ENCODE measurements at regions not wholly inside any gene's neighbourhood (a gene's known extent, or its start where the extent isn't known, plus 50 kb on each side); places are given as distances from the start of the nearest gene placed in this dataset.

GRCh38 chr13:76643596-76643995 is 242.6 kb downstream of the KCTD12 start:
- Histone ChIP-seq H3K27me3 (ENCODE audit: control insufficient read depth, insufficient read depth, low read length) (no peaks in the 10 kb centered on the region), H3K27ac (ENCODE audit: low read length) (no peak overlapping the region), H3K4me1 (ENCODE audit: control insufficient read depth, insufficient read depth, low read length) (no peaks in the 10 kb centered on the region), H3K4me3 (ENCODE audit: low read depth in 2 of 2, low read length in 2 of 2) (no peak overlapping the region), H3K9me3 (ENCODE audit: control insufficient read depth, insufficient read depth, low read depth, low read length) (no peaks in the 10 kb centered on the region), H3K36me3 (ENCODE audit: control insufficient read depth, insufficient read depth, low read length) (no peaks in the 10 kb centered on the region)
- POLR2A ChIA-PET, result no interaction called here
- BruUV-seq (replicated peaks), result no TSS peak
- in situ Hi-C loops (cut with HindIII; ENCODE audit: low pct_unique_long_range_greater_than_20kb, low sequenced_read_pairs), result no loop called here
- TF ChIP-seq REST (IDR thresholded peaks at IDR 0.05; ENCODE audit: insufficient read depth in 1 of 2, low read depth in 2 of 2, low read length in 1 of 2), result no peak
- no peak for TF ChIP-seq CTCF (IDR thresholded peaks at IDR 0.05)
- no peak for TF ChIP-seq TCF7L2 (IDR thresholded peaks at IDR 0.05; ENCODE audit: low read depth, low read length)
- intact Hi-C loops (cut with micrococcal nuclease; ENCODE audit: unreplicated experiment), result no loop called here
- no peak for ATAC-seq
- no peak for DNase-seq (ENCODE audit: low read depth, low spot score)
- CTCF ChIA-PET, result no interaction called here

DNA sequence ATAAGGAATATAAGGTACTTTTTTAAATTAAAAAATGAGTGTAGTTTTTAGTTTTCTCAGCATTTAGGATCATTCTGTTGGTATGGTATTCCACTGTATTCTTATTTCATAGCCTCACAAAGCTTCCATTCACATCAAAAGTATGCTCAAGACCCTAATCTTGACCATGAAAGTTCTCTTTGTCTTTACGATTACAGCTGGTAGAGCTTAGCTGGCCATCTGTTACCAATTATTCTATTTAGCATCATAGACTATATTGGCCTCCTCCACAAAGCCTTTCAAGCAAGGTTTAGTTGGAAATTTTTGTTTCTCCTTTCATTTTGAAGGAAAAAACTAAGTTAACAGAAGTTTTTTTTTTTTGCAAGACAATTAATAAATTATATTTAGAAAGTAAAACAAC is 245.1 kb downstream of the KCTD12 start:
- DNase-seq (ENCODE audit: low read depth, low spot score), result no peak
- in situ Hi-C loops (cut with HindIII; ENCODE audit: low pct_unique_long_range_greater_than_20kb, low sequenced_read_pairs), result no loop called here
- no peaks in the 10 kb centered on the region for H3K27me3 ChIP-seq (ENCODE audit: control insufficient read depth, insufficient read depth, low read length)
- intact Hi-C loops (cut with micrococcal nuclease; ENCODE audit: unreplicated experiment), result no loop called here
- H3K27ac ChIP-seq (ENCODE audit: low read length), result no peak overlapping the region
- ChIA-PET POLR2A (no interaction called here), CTCF (no interaction called here)
- TF ChIP-seq SIN3A (IDR thresholded peaks at IDR 0.05; ENCODE audit: borderline replicate concordance, insufficient read depth, low read depth, low read length) (no peak), TCF7L2 (IDR thresholded peaks at IDR 0.05; ENCODE audit: low read depth, low read length) (no peak), REST (IDR thresholded peaks at IDR 0.05; ENCODE audit: insufficient read depth in 1 of 2, low read depth in 2 of 2, low read length in 1 of 2) (no peak), CTCF (IDR thresholded peaks at IDR 0.05) (no peak), POLR2AphosphoS5 (IDR thresholded peaks at IDR 0.05; ENCODE audit: low read depth, low read length) (no peak)
- H3K4me3 ChIP-seq (ENCODE audit: low read depth in 2 of 2, low read length in 2 of 2), result no peak overlapping the region
- H3K36me3 ChIP-seq (ENCODE audit: control insufficient read depth, insufficient read depth, low read length), result no peaks in the 10 kb centered on the region
- H3K9me3 ChIP-seq (ENCODE audit: control insufficient read depth, insufficient read depth, low read depth, low read length), result no peaks in the 10 kb centered on the region
- no TSS peak for BruUV-seq (replicated peaks)
- H3K4me1 ChIP-seq (ENCODE audit: control insufficient read depth, insufficient read depth, low read length), result no peaks in the 10 kb centered on the region
- ATAC-seq, result no peak

Measured in Panc1 (cell line).